ENCODE measurements at regions not wholly inside any gene's neighbourhood (a gene's known extent, or its start where the extent isn't known, plus 50 kb on each side); places are given as distances from the start of the nearest gene placed in this dataset.

GRCh38 chr3:103389356-103389755, 954.5 kb downstream of the ZPLD1 start:
- ChIA-PET POLR2A (no interaction called here), CTCF (no interaction called here)
- H3K27me3 ChIP-seq (ENCODE audit: control insufficient read depth in 1 of 2, insufficient read depth in 2 of 2, low read length in 2 of 2): no peaks in the 10 kb centered on the region
- H3K27ac ChIP-seq (ENCODE audit: low read depth in 1 of 2, low read length in 2 of 2): no peak overlapping the region
- no peaks in the 10 kb centered on the region for H3K9me3 Mint-ChIP-seq
- no peaks in the 10 kb centered on the region for H3K4me1 Mint-ChIP-seq (ENCODE audit: low read depth)
- no peak for TF ChIP-seq CTCF (IDR thresholded peaks at IDR 0.05)
- no peak for DNase-seq
- no peak overlapping the region for H3K27ac Mint-ChIP-seq
- H3K36me3 ChIP-seq (ENCODE audit: insufficient read depth, low read length): no peaks in the 10 kb centered on the region
- no peak overlapping the region for H3K4me3 ChIP-seq (ENCODE audit: low read length)
- no peaks in the 10 kb centered on the region for H3K9me3 ChIP-seq (ENCODE audit: control insufficient read depth in 1 of 2, insufficient read depth in 1 of 2, low read length in 2 of 2)
- no peaks in the 10 kb centered on the region for H3K36me3 Mint-ChIP-seq (ENCODE audit: low read depth)
- ATAC-seq (ENCODE audit: poor library complexity): no peak
- H3K4me1 ChIP-seq (ENCODE audit: insufficient read depth, low read length): no peaks in the 10 kb centered on the region
- no peaks in the 10 kb centered on the region for H3K27me3 Mint-ChIP-seq
- no peak overlapping the region for H3K4me3 Mint-ChIP-seq
- intact Hi-C loops (cut with DNase I, micrococcal nuclease): no loop called here

GRCh38 chr3:103393395-103394186, 958.8 kb downstream of the ZPLD1 start:
- Mint-ChIP-seq H3K4me1 (ENCODE audit: low read depth) (no peaks in the 10 kb centered on the region), H3K27ac (no peak overlapping the region), H3K4me3 (no peak overlapping the region), H3K9me3 (no peaks in the 10 kb centered on the region), H3K36me3 (ENCODE audit: low read depth) (no peaks in the 10 kb centered on the region), H3K27me3 (no peaks in the 10 kb centered on the region)
- H3K9me3 ChIP-seq (ENCODE audit: control insufficient read depth in 1 of 2, insufficient read depth in 1 of 2, low read length in 2 of 2): no peaks in the 10 kb centered on the region
- no peak overlapping the region for H3K4me3 ChIP-seq (ENCODE audit: low read length)
- H3K4me1 ChIP-seq (ENCODE audit: insufficient read depth, low read length): no peaks in the 10 kb centered on the region
- H3K36me3 ChIP-seq (ENCODE audit: insufficient read depth, low read length): no peaks in the 10 kb centered on the region
- no peak for TF ChIP-seq CTCF (IDR thresholded peaks at IDR 0.05)
- intact Hi-C loops (cut with DNase I, micrococcal nuclease): no loop called here
- no peaks in the 10 kb centered on the region for H3K27me3 ChIP-seq (ENCODE audit: control insufficient read depth in 1 of 2, insufficient read depth in 2 of 2, low read length in 2 of 2)
- H3K27ac ChIP-seq (ENCODE audit: low read depth in 1 of 2, low read length in 2 of 2): no peak overlapping the region
- ChIA-PET POLR2A (no interaction called here), CTCF (no interaction called here)
- DNase-seq: no peak
- no peak for ATAC-seq (ENCODE audit: poor library complexity)

GRCh38 chr3:103403191-103403590, 968.4 kb downstream of the ZPLD1 start:
- H3K36me3 Mint-ChIP-seq (ENCODE audit: low read depth): no peaks in the 10 kb centered on the region
- POLR2A ChIA-PET: no interaction called here
- intact Hi-C loops (cut with DNase I, micrococcal nuclease): no loop called here

More at GRCh38 chr3:103403191-103403590, 968.4 kb downstream of the ZPLD1 start:
- Mint-ChIP-seq H3K9me3 (peaks cover 2% of the 10 kb centered on the region), H3K27ac (no peak overlapping the region), H3K27me3 (no peaks in the 10 kb centered on the region), H3K4me3 (no peak overlapping the region), H3K4me1 (ENCODE audit: low read depth) (no peaks in the 10 kb centered on the region)
- no peak for DNase-seq
- Histone ChIP-seq H3K9me3 (ENCODE audit: control insufficient read depth in 1 of 2, insufficient read depth in 1 of 2, low read length in 2 of 2) (no peaks in the 10 kb centered on the region), H3K27ac (ENCODE audit: low read depth in 1 of 2, low read length in 2 of 2) (no peak overlapping the region), H3K27me3 (ENCODE audit: control insufficient read depth in 1 of 2, insufficient read depth in 2 of 2, low read length in 2 of 2) (no peaks in the 10 kb centered on the region), H3K36me3 (ENCODE audit: insufficient read depth, low read length) (no peaks in the 10 kb centered on the region), H3K4me3 (ENCODE audit: low read length) (no peak overlapping the region), H3K4me1 (ENCODE audit: insufficient read depth, low read length) (no peaks in the 10 kb centered on the region)
- TF ChIP-seq CTCF (IDR thresholded peaks at IDR 0.05): no peak
- CTCF ChIA-PET: no interaction called here
- ATAC-seq (ENCODE audit: poor library complexity): no peak
